H1 (cell line): ENCODE measurements at regions not wholly inside any gene's neighbourhood (a gene's known extent, or its start where the extent isn't known, plus 50 kb on each side); places are given as distances from the start of the nearest gene placed in this dataset.

ENCODE experiments used
- CTCF ChIA-PET: fragments of 300-600 bp; sonication (Branson Sonifier 250); formaldehyde crosslinking; loops from one replicate; lab custom pipeline; 2021; ENCODE audit not compliant: partially characterized antibody; lab: Charles Lee
- POLR2A ChIA-PET: fragments of 300-600 bp; sonication (Branson Sonifier 250); formaldehyde crosslinking; loops from one replicate; lab custom pipeline; 2021; ENCODE audit warnings: inconsistent platforms; ENCODE audit not compliant: partially characterized antibody; lab: Charles Lee
- DNase-seq, 2 experiments: peaks; one replicate each; pipeline versions ENCODE4 v3.0.0 to v3.0.0-alpha.2; 2010 to 2022; ENCODE audit warnings: low spot score in 2 of 2, low read depth in 1 of 2, mixed read lengths in 1 of 2
- FAIRE-seq: peaks from 2 replicates; lab custom pipeline; 2011; peaks lifted over from hg19 to GRCh38; lab: Jason Lieb, UNC
- H2AFZ ChIP-seq: 2 replicates; pipeline ENCODE4 v1.8.1; 2012; ENCODE audit warnings: low read length, inconsistent platforms
- H2AK5ac ChIP-seq: 2 replicates; pipeline ENCODE4 v1.6.1; 2013; ENCODE audit warnings: low read depth, low read length
- H2BK120ac ChIP-seq: replicated peaks from 2 replicates; pipeline ENCODE3; 2013; ENCODE audit warnings: low read depth, low read length, inconsistent platforms
- H2BK12ac ChIP-seq: 2 replicates; pipeline ENCODE4 v1.6.1; 2013; ENCODE audit warnings: low read depth, low read length
- H2BK15ac ChIP-seq: 2 replicates; pipeline ENCODE4 v1.6.1; 2013; ENCODE audit warnings: low read length
- H2BK20ac ChIP-seq: 2 replicates; pipeline ENCODE4 v1.6.1; 2013; ENCODE audit warnings: low read length
- H2BK5ac ChIP-seq: 2 replicates; pipeline ENCODE4 v1.6.1; 2013; ENCODE audit warnings: low read depth, low read length
- H3K14ac ChIP-seq: 2 replicates; pipeline ENCODE4 v1.6.1; 2013; ENCODE audit warnings: inconsistent platforms; ENCODE audit not compliant: insufficient read length
- H3K18ac ChIP-seq: 2 replicates; pipeline ENCODE4 v1.6.1; 2013; ENCODE audit warnings: low read length; ENCODE audit errors: extremely low read depth
- H3K23ac ChIP-seq: 2 replicates; pipeline ENCODE4 v1.6.1; 2013; ENCODE audit warnings: inconsistent platforms; ENCODE audit not compliant: insufficient read length
- H3K23me2 ChIP-seq: 2 replicates; pipeline ENCODE4 v1.6.1; 2013; ENCODE audit warnings: low read depth, low read length
- H3K27ac ChIP-seq: 2 replicates; pipeline ENCODE4 v1.6.1; 2011; ENCODE audit warnings: low read depth, low read length, inconsistent platforms
- H3K27me3 ChIP-seq, 4 experiments: replicated peaks in 1 of 4; 1 replicate in 1 of 4; 2 replicates in 3 of 4; pipeline versions ENCODE4 v1.6.1 to v1.8.1; 2011 to 2013; ENCODE audit warnings: low read length in 3 of 4, mild to moderate bottlenecking in 3 of 4, inconsistent platforms in 2 of 4, mixed read lengths in 2 of 4, moderate library complexity in 1 of 4; ENCODE audit not compliant: control insufficient read depth in 3 of 4, insufficient read depth in 3 of 4; ENCODE audit errors: extremely low read depth in 1 of 4
- H3K36me3 ChIP-seq, 4 experiments: 2 replicates each; pipeline versions ENCODE4 v1.6.1 to v1.8.1; 2011 to 2013; ENCODE audit warnings: mild to moderate bottlenecking in 4 of 4, low read length in 3 of 4, moderate library complexity in 2 of 4, control low read depth in 1 of 4, inconsistent platforms in 1 of 4; ENCODE audit not compliant: insufficient read depth in 4 of 4, control insufficient read depth in 2 of 4
- H3K4ac ChIP-seq: replicated peaks from 2 replicates; pipeline ENCODE3; 2013; ENCODE audit warnings: low read length, low read depth, mixed read lengths, inconsistent platforms; ENCODE audit not compliant: insufficient read length
- H3K4me1 ChIP-seq, 4 experiments: replicated peaks in 1 of 4; 1 replicate in 1 of 4; 2 replicates in 3 of 4; pipeline versions ENCODE4 v1.6.1 to v1.8.1; 2011 to 2013; ENCODE audit warnings: low read length in 3 of 4, inconsistent platforms in 2 of 4, mixed read lengths in 1 of 4; ENCODE audit not compliant: insufficient read depth in 4 of 4, control insufficient read depth in 3 of 4
- H3K4me2 ChIP-seq, 2 experiments: 2 replicates each; pipeline versions ENCODE4 v1.6.1 to v1.8.1; 2011 to 2013; ENCODE audit warnings: low read depth in 2 of 2, low read length in 2 of 2, control low read depth in 1 of 2, inconsistent platforms in 1 of 2, mild to moderate bottlenecking in 1 of 2; ENCODE audit not compliant: insufficient read depth in 1 of 2
- H3K4me3 ChIP-seq, 4 experiments: fragments of 200-600, 300-600 bp in 1 of 4; sonication (generic), shearing (Covaris generic), sonication (Bioruptor Twin) in 1 of 4; 2 replicates each; pipeline versions ENCODE4 v1.5.1 to v1.8.1; 2011 to 2016; ENCODE audit warnings: low read length in 4 of 4, low read depth in 3 of 4, control low read depth in 2 of 4, inconsistent platforms in 2 of 4, mild to moderate bottlenecking in 2 of 4, mixed read lengths in 1 of 4, moderate library complexity in 1 of 4; ENCODE audit not compliant: insufficient read depth in 2 of 4; ENCODE audit errors: extremely low read depth in 1 of 4
- H3K56ac ChIP-seq: replicated peaks from 2 replicates; pipeline ENCODE3; 2013; ENCODE audit warnings: low read depth, mild to moderate bottlenecking, mixed read lengths, low read length, inconsistent platforms; ENCODE audit not compliant: insufficient read length
- H3K79me1 ChIP-seq: 2 replicates; pipeline ENCODE4 v1.6.1; 2013; ENCODE audit warnings: low read depth, low read length, control low read depth
- H3K79me2 ChIP-seq, 2 experiments: 2 replicates each; pipeline versions ENCODE4 v1.6.1 to v1.8.1; 2012 to 2013; ENCODE audit warnings: low read length in 2 of 2, mild to moderate bottlenecking in 2 of 2, inconsistent platforms in 1 of 2; ENCODE audit not compliant: insufficient read depth in 2 of 2, control insufficient read depth in 1 of 2
- H3K9ac ChIP-seq, 4 experiments: replicated peaks in 1 of 4; 1 replicate in 1 of 4; 2 replicates in 3 of 4; pipeline versions ENCODE4 v1.6.1 to v1.8.1; 2011 to 2013; ENCODE audit warnings: low read depth in 3 of 4, low read length in 3 of 4, control low read depth in 2 of 4, mild to moderate bottlenecking in 2 of 4, moderate library complexity in 2 of 4, inconsistent platforms in 1 of 4; ENCODE audit errors: extremely low read depth in 1 of 4
- H3K9me3 ChIP-seq, 2 experiments: 2 replicates each; pipeline versions ENCODE4 v1.6.1 to v1.8.1; 2012 to 2013; ENCODE audit warnings: mild to moderate bottlenecking in 2 of 2, moderate library complexity in 2 of 2, control low read depth in 1 of 2, inconsistent platforms in 1 of 2, low read depth in 1 of 2, low read length in 1 of 2, mixed read lengths in 1 of 2; ENCODE audit not compliant: insufficient read depth in 2 of 2
- H4K20me1 ChIP-seq, 2 experiments: replicated peaks in 1 of 2; 2 replicates each; pipeline versions ENCODE3 to v1.8.1; 2011 to 2013; ENCODE audit warnings: inconsistent platforms in 2 of 2, low read length in 2 of 2, mild to moderate bottlenecking in 1 of 2; ENCODE audit not compliant: insufficient read depth in 2 of 2, control insufficient read depth in 1 of 2
- H4K5ac ChIP-seq: 2 replicates; pipeline ENCODE4 v1.6.1; 2013; ENCODE audit warnings: low read length, low read depth, mixed read lengths, inconsistent platforms; ENCODE audit not compliant: insufficient read length
- H4K8ac ChIP-seq: 2 replicates; pipeline ENCODE4 v1.8.0; 2013; ENCODE audit warnings: mild to moderate bottlenecking, moderate library complexity, low read length, inconsistent platforms; ENCODE audit not compliant: insufficient read depth; ENCODE audit errors: extremely low read depth
- H4K91ac ChIP-seq: replicated peaks from 2 replicates; pipeline ENCODE3; 2013; ENCODE audit warnings: low read length, mixed read lengths, inconsistent platforms; ENCODE audit not compliant: insufficient read length
- YY1 ChIP-seq: IDR thresholded peaks from 2 replicates; pipeline ENCODE4 v1.6.1; 2011; ENCODE audit warnings: low read depth, mild to moderate bottlenecking, low read length
- WGBS, 2 experiments: shearing (Covaris generic) in 1 of 2; methylation state at CpG; one replicate each; pipeline versions ENCODE4 v1.1.6 to v1.1.7; 2013 to 2015; ENCODE audit warnings: low lambda C conversion rate in 2 of 2, mixed read lengths in 2 of 2, inconsistent platforms in 1 of 2, low coverage in 1 of 2, missing lambda C conversion rate in 1 of 2; ENCODE audit not compliant: insufficient replicate concordance in 2 of 2, insufficient coverage in 1 of 2, insufficient read length in 1 of 2; ENCODE audit errors: extremely low coverage in 1 of 2, missing lambda C conversion rate in 1 of 2; 5-methylcytosine and 5-hydroxymethylcytosine counted together

GRCh38 chr16:26263406-26263805 is 571.6 kb downstream of the HS3ST4 start:
- WGBS, 2 experiments: 71% methylated on average over 2 of the region's 2 CpGs; no CpG with 5 or more reads in 1 of the 2 experiments
- peaks cover 0 to 2% of the 10 kb centered on the region in 2 experiments for H4K20me1 ChIP-seq
- H3K79me2 ChIP-seq: no peaks in the 10 kb centered on the region
- no peak overlapping the region for H2BK20ac ChIP-seq
- no peak overlapping the region for H2AK5ac ChIP-seq
- no peaks in the 10 kb centered on the region; a peak in 1 of 7 replicates for H3K27me3 ChIP-seq
- H3K4me1 ChIP-seq: no peaks in the 10 kb centered on the region
- no peak overlapping the region; the same call in 1 of the 2 replicates for H2AFZ ChIP-seq
- no peak for DNase-seq
- H2BK5ac ChIP-seq: no peak overlapping the region
- H3K79me1 ChIP-seq: no peaks in the 10 kb centered on the region
- ChIA-PET POLR2A (no interaction called here), CTCF (interaction anchor here (0.9 to 1.3 kb wide), 2 partner anchors 11 to 17 kb away, joined by 3 read pairs; no protein-coding TSS in a partner anchor)
- H3K9ac ChIP-seq: no peak overlapping the region
- H4K5ac ChIP-seq: no peak overlapping the region
- H4K8ac ChIP-seq: no peak overlapping the region
- H3K4ac ChIP-seq: no peak overlapping the region
- no peak overlapping the region for H2BK15ac ChIP-seq
- FAIRE-seq: no peak
- no peak overlapping the region for H3K18ac ChIP-seq
- H3K27ac ChIP-seq: no peak overlapping the region
- no peak overlapping the region for H3K23ac ChIP-seq
- no peaks in the 10 kb centered on the region for H3K23me2 ChIP-seq
- no peak overlapping the region for H3K4me3 ChIP-seq
- no peak overlapping the region for H2BK120ac ChIP-seq
- no peak overlapping the region for H4K91ac ChIP-seq
- H2BK12ac ChIP-seq: no peak overlapping the region
- no peak overlapping the region for H3K4me2 ChIP-seq
- no peak overlapping the region for H3K14ac ChIP-seq
- no peaks in the 10 kb centered on the region for H3K36me3 ChIP-seq
- H3K9me3 ChIP-seq: no peaks in the 10 kb centered on the region
- H3K56ac ChIP-seq: no peak overlapping the region
- no peak for TF ChIP-seq YY1
